K562 (cell line): ENCODE measurements at regions not wholly inside any gene's neighbourhood (a gene's known extent, or its start where the extent isn't known, plus 50 kb on each side); places are given as distances from the start of the nearest gene placed in this dataset.

Experiments used
- ATAC-seq: fragments of 200-7000 bp; cut with Tn5 transposase; 3 replicates; pipeline ENCODE4 v1.9.1; 2020; ENCODE audit warnings: moderate library complexity
- BruUV-seq: library from RNA; stranded (reverse); fragments of 400-500 nt; replicated peaks from 2 replicates; lab custom pipeline; 2021; lab: Mats Ljungman, UMichigan
- CTCF ChIA-PET: fragments of 300-600 bp; formaldehyde crosslinking; extraction: SDS; loops from one replicate; lab custom pipeline; 2021; ENCODE audit warnings: low intra/inter-chr PET ratio; lab: Yijun Ruan, JAX
- POLR2A ChIA-PET: fragments of 300-600, 350-650 bp; sonication (Branson Sonifier 250); formaldehyde crosslinking; extraction: SDS; loops from one replicate; lab custom pipeline; 2021; ENCODE audit warnings: antibody characterized with exemption, inconsistent platforms; lab: Yijun Ruan, JAX
- DNase-seq, 4 experiments: peaks; one replicate each; pipeline versions ENCODE4 v3.0.0 to v3.0.0-alpha.2; 2011 to 2018; ENCODE audit warnings: low spot score in 3 of 4, mixed read lengths in 3 of 4; ENCODE audit errors: extremely low read depth in 1 of 4
- FAIRE-seq: peaks from 2 replicates; lab custom pipeline; 2011; peaks lifted over from hg19 to GRCh38; lab: Jason Lieb, UNC
- H2AFZ ChIP-seq: 2 replicates; pipeline ENCODE4 v1.6.0; 2011; ENCODE audit warnings: low read depth, low read length, control low read depth, inconsistent platforms
- H3K27ac ChIP-seq: fragments of 200-600 bp; 3 replicates; pipeline ENCODE4 v1.8.0; 2011; ENCODE audit warnings: low read depth, mild to moderate bottlenecking, control low read depth, inconsistent platforms, low read length, moderate library complexity, mixed read lengths; ENCODE audit errors: extremely low read depth
- H3K27me3 ChIP-seq, 2 experiments: fragments of 300-600 bp in 1 of 2; 2 replicates in 1 of 2; 3 replicates in 1 of 2; pipeline versions ENCODE4 v1.6.0 to v1.8.0; 2011; ENCODE audit warnings: inconsistent platforms in 2 of 2, low read length in 2 of 2, mild to moderate bottlenecking in 1 of 2, mixed read lengths in 1 of 2, moderate library complexity in 1 of 2; ENCODE audit not compliant: control insufficient read depth in 2 of 2, insufficient read depth in 2 of 2
- H3K36me3 ChIP-seq: fragments of 300-600 bp; 3 replicates; pipeline ENCODE4 v1.8.0; 2011; ENCODE audit warnings: mild to moderate bottlenecking, low read length, inconsistent platforms; ENCODE audit not compliant: control insufficient read depth, insufficient read depth
- H3K4me1 ChIP-seq, 2 experiments: fragments of 200-600 bp in 1 of 2; replicated peaks in 1 of 2; 2 replicates in 1 of 2; 3 replicates in 1 of 2; pipeline versions ENCODE4 v1.5.1 to v1.8.0; 2011; ENCODE audit warnings: inconsistent platforms in 2 of 2, low read length in 2 of 2, mild to moderate bottlenecking in 1 of 2, mixed read lengths in 1 of 2, moderate library complexity in 1 of 2; ENCODE audit not compliant: control insufficient read depth in 2 of 2, insufficient read depth in 2 of 2
- H3K4me2 ChIP-seq: 2 replicates; pipeline ENCODE4 v1.6.1; 2011; ENCODE audit warnings: low read length, control low read depth, inconsistent platforms, mixed read lengths; ENCODE audit not compliant: insufficient read depth
- H3K4me3 ChIP-seq: fragments of 200-600 bp; sonication (generic), shearing (Covaris generic); 2 replicates; pipeline ENCODE4 v1.5.1; 2016; ENCODE audit warnings: control low read depth, inconsistent platforms
- H3K79me2 ChIP-seq: fragments of 200-600 bp; 3 replicates; pipeline ENCODE4 v1.8.0; 2011; ENCODE audit warnings: low read length, inconsistent platforms; ENCODE audit not compliant: control insufficient read depth, insufficient read depth
- H3K9ac ChIP-seq, 2 experiments: 2 replicates each; pipeline versions ENCODE4 v1.6.0 to v1.6.1; 2011; ENCODE audit warnings: low read depth in 2 of 2, low read length in 2 of 2, control low read depth in 1 of 2, inconsistent platforms in 1 of 2, mild to moderate bottlenecking in 1 of 2, mixed read lengths in 1 of 2; ENCODE audit not compliant: insufficient read depth in 1 of 2
- H3K9me1 ChIP-seq: one replicate; pipeline ENCODE4 v1.6.0; 2011; ENCODE audit warnings: inconsistent platforms, mild to moderate bottlenecking, low read length, moderate library complexity; ENCODE audit not compliant: control insufficient read depth, insufficient read depth
- H3K9me3 ChIP-seq: replicated peaks from 2 replicates; pipeline ENCODE4 v1.5.1; 2011; ENCODE audit warnings: low read depth, low read length, inconsistent platforms; ENCODE audit not compliant: control insufficient read depth, insufficient read depth
- H4K20me1 ChIP-seq: replicated peaks from 2 replicates; pipeline ENCODE4 v1.6.1; 2011; ENCODE audit warnings: low read length, inconsistent platforms, mixed read lengths; ENCODE audit not compliant: control insufficient read depth, insufficient read depth
- C11orf30 ChIP-seq: fragments of 450-650 bp; IDR thresholded peaks from 2 replicates; pipeline ENCODE4 v1.6.1; 2016; ENCODE audit warnings: low read depth, mild to moderate bottlenecking
- CCNT2 ChIP-seq: IDR thresholded peaks from 2 replicates; pipeline ENCODE4 v1.6.1; 2011; ENCODE audit warnings: borderline replicate concordance, low read depth, mild to moderate bottlenecking, moderate library complexity, mixed read lengths, low read length; ENCODE audit not compliant: insufficient read length; ENCODE audit errors: extremely low read depth
- FOXK1 ChIP-seq: sonication (generic); formaldehyde crosslinking; IDR thresholded peaks from 2 replicates; pipeline ENCODE4 v1.8.0; 2022; ENCODE audit warnings: missing genetic modification reagents, mild to moderate bottlenecking, borderline replicate concordance
- HMGN3 ChIP-seq: IDR thresholded peaks from 2 replicates; pipeline ENCODE4 v1.6.1; 2011; ENCODE audit warnings: borderline replicate concordance, low read depth, mild to moderate bottlenecking, mixed read lengths, low read length; ENCODE audit not compliant: insufficient read length; ENCODE audit errors: extremely low read depth
- HOXB6 ChIP-seq: fragments of 250-450 bp; sonication (Bioruptor Pico); IDR thresholded peaks from 2 replicates; pipeline ENCODE4 v1.5.1; 2022; ENCODE audit warnings: mild to moderate bottlenecking, borderline replicate concordance
- MAFF ChIP-seq: IDR thresholded peaks from 2 replicates; pipeline ENCODE4 v1.6.1; 2012; ENCODE audit warnings: low read length, improper control_type of control experiment
- MAFG ChIP-seq: fragments of 450-650 bp; conservative IDR thresholded peaks from 2 replicates; pipeline ENCODE4 v1.6.1; 2016; ENCODE audit warnings: missing genetic modification characterization, missing compliant biosample characterization
- MAFK ChIP-seq: IDR thresholded peaks from 2 replicates; pipeline ENCODE4 v1.6.1; 2011; ENCODE audit warnings: low read length, improper control_type of control experiment
- RAD21 ChIP-seq, 2 experiments: fragments of 250-450 bp in 1 of 2; fragments of 450-650 bp in 1 of 2; sonication (Bioruptor Pico) in 1 of 2; formaldehyde crosslinking in 1 of 2; IDR thresholded peaks in 1 of 2; conservative IDR thresholded peaks in 1 of 2; 2 replicates each; pipeline versions ENCODE4 v1.4.0 to v1.8.0; 2020 to 2022; ENCODE audit warnings: mild to moderate bottlenecking in 2 of 2, moderate library complexity in 1 of 2
- ZBTB26 ChIP-seq: fragments of 450-650 bp; formaldehyde crosslinking; IDR thresholded peaks from 2 replicates; pipeline ENCODE4 v1.4.0; 2022; ENCODE audit warnings: missing genetic modification characterization
- ZNF316 ChIP-seq: fragments of 450-650 bp; IDR thresholded peaks from 2 replicates; pipeline ENCODE4 v1.6.1; 2016
- ZNF507 ChIP-seq: conservative IDR thresholded peaks from 2 replicates; pipeline ENCODE4 v1.6.1; 2017; ENCODE audit warnings: missing genetic modification characterization, missing compliant biosample characterization
- WGBS: fragments of 100-300 bp; shearing (Covaris generic); methylation state at CpG from one replicate; pipeline ENCODE4 v1.1.6; 2016; ENCODE audit warnings: low coverage, mixed read lengths; ENCODE audit not compliant: insufficient coverage; ENCODE audit errors: missing lambda C conversion rate; 5-methylcytosine and 5-hydroxymethylcytosine counted together
- in situ Hi-C: fragments of 300-500 bp; cut with MboI; formaldehyde crosslinking; loops from 4 replicates; pipeline ENCODE4 v1.15.0; 2018; ENCODE audit warnings: inconsistent platforms, mixed read lengths
- intact Hi-C: fragments of 100-400 bp; cut with micrococcal nuclease; formaldehyde crosslinking; loops from 2 replicates; pipeline ENCODE4 v1.14.2; 2022

- no peak overlapping the region for H3K27ac ChIP-seq
- no peak overlapping the region for H2AFZ ChIP-seq
- H3K36me3 ChIP-seq, result no peaks in the 10 kb centered on the region
- H3K27me3 ChIP-seq, result no peaks in the 10 kb centered on the region
- H4K20me1 ChIP-seq, result no peaks in the 10 kb centered on the region
- WGBS, result 0% methylated on average over 4 of the region's 4 CpGs
- no peaks in the 10 kb centered on the region for H3K9me1 ChIP-seq
- no peaks in the 10 kb centered on the region for H3K9me3 ChIP-seq
- POLR2A ChIA-PET, result no interaction called here
- no peak overlapping the region for H3K4me2 ChIP-seq
- in situ Hi-C loops, result loop anchor here (10.0 kb wide), 1 partner anchor 332 kb away; no protein-coding TSS in a partner anchor
- no peaks in the 10 kb centered on the region for H3K4me1 ChIP-seq
- no peak overlapping the region for H3K9ac ChIP-seq
- DNase-seq (no peak), FAIRE-seq (no peak), ATAC-seq (no peak)
- TF ChIP-seq MAFK (peak; percentile 70), MAFF (peak; percentile 61; the same call in 1 of the 2 replicates), FOXK1 (CRISPR knock-in tag) (no peak), ZBTB26 (CRISPR knock-in tag) (no peak), RAD21 (CRISPR knock-in tag; conservative IDR thresholded peaks at IDR 0.05 in 1 of 2, IDR thresholded peaks at IDR 0.05 in 1 of 2) (no peak), HOXB6 (CRISPR knock-in tag) (no peak), MAFG (peak; percentile 46; the same call in 1 of the 2 replicates), CCNT2 (no peak), C11orf30 (peak; percentile 60; the same call in 1 of the 2 replicates), ZNF507 (tag) (no peak), ZNF316 (peak; percentile 84), HMGN3 (no peak)
- intact Hi-C loops, result loop anchor here (10.0 kb wide), 1 partner anchor 1718 kb away; no protein-coding TSS in a partner anchor
- BruUV-seq, result no TSS peak
- no peak overlapping the region for H3K4me3 ChIP-seq
- CTCF ChIA-PET, result no interaction called here
- no peaks in the 10 kb centered on the region for H3K79me2 ChIP-seq
These were observed 113.9 kb upstream of the MMS22L start for GRCh38 chr6:97396880-97397279.
